K562 (cell line): ENCODE measurements at regions not wholly inside any gene's neighbourhood (a gene's known extent, or its start where the extent isn't known, plus 50 kb on each side); places are given as distances from the start of the nearest gene placed in this dataset.

Source experiments
- ATAC-seq: fragments of 200-7000 bp; cut with Tn5 transposase; 3 replicates; pipeline ENCODE4 v1.9.1; 2020; ENCODE audit warnings: moderate library complexity
- BruUV-seq: library from RNA; stranded (reverse); fragments of 400-500 nt; replicated peaks from 2 replicates; lab custom pipeline; 2021; lab: Mats Ljungman, UMichigan
- CTCF ChIA-PET: fragments of 300-600 bp; formaldehyde crosslinking; extraction: SDS; loops from one replicate; lab custom pipeline; 2021; ENCODE audit warnings: low intra/inter-chr PET ratio; lab: Yijun Ruan, JAX
- POLR2A ChIA-PET: fragments of 300-600, 350-650 bp; sonication (Branson Sonifier 250); formaldehyde crosslinking; extraction: SDS; loops from one replicate; lab custom pipeline; 2021; ENCODE audit warnings: antibody characterized with exemption, inconsistent platforms; lab: Yijun Ruan, JAX
- DNase-seq, 4 experiments: peaks; one replicate each; pipeline versions ENCODE4 v3.0.0 to v3.0.0-alpha.2; 2011 to 2018; ENCODE audit warnings: low spot score in 3 of 4, mixed read lengths in 3 of 4; ENCODE audit errors: extremely low read depth in 1 of 4
- FAIRE-seq: peaks from 2 replicates; lab custom pipeline; 2011; peaks lifted over from hg19 to GRCh38; lab: Jason Lieb, UNC
- H2AFZ ChIP-seq: 2 replicates; pipeline ENCODE4 v1.6.0; 2011; ENCODE audit warnings: low read depth, low read length, control low read depth, inconsistent platforms
- H3K27ac ChIP-seq: fragments of 200-600 bp; 3 replicates; pipeline ENCODE4 v1.8.0; 2011; ENCODE audit warnings: low read depth, mild to moderate bottlenecking, control low read depth, inconsistent platforms, low read length, moderate library complexity, mixed read lengths; ENCODE audit errors: extremely low read depth
- H3K27me3 ChIP-seq, 2 experiments: fragments of 300-600 bp in 1 of 2; 2 replicates in 1 of 2; 3 replicates in 1 of 2; pipeline versions ENCODE4 v1.6.0 to v1.8.0; 2011; ENCODE audit warnings: inconsistent platforms in 2 of 2, low read length in 2 of 2, mild to moderate bottlenecking in 1 of 2, mixed read lengths in 1 of 2, moderate library complexity in 1 of 2; ENCODE audit not compliant: control insufficient read depth in 2 of 2, insufficient read depth in 2 of 2
- H3K36me3 ChIP-seq: fragments of 300-600 bp; 3 replicates; pipeline ENCODE4 v1.8.0; 2011; ENCODE audit warnings: mild to moderate bottlenecking, low read length, inconsistent platforms; ENCODE audit not compliant: control insufficient read depth, insufficient read depth
- H3K4me1 ChIP-seq, 2 experiments: fragments of 200-600 bp in 1 of 2; replicated peaks in 1 of 2; 2 replicates in 1 of 2; 3 replicates in 1 of 2; pipeline versions ENCODE4 v1.5.1 to v1.8.0; 2011; ENCODE audit warnings: inconsistent platforms in 2 of 2, low read length in 2 of 2, mild to moderate bottlenecking in 1 of 2, mixed read lengths in 1 of 2, moderate library complexity in 1 of 2; ENCODE audit not compliant: control insufficient read depth in 2 of 2, insufficient read depth in 2 of 2
- H3K4me2 ChIP-seq: 2 replicates; pipeline ENCODE4 v1.6.1; 2011; ENCODE audit warnings: low read length, control low read depth, inconsistent platforms, mixed read lengths; ENCODE audit not compliant: insufficient read depth
- H3K4me3 ChIP-seq: fragments of 200-600 bp; sonication (generic), shearing (Covaris generic); 2 replicates; pipeline ENCODE4 v1.5.1; 2016; ENCODE audit warnings: control low read depth, inconsistent platforms
- H3K79me2 ChIP-seq: fragments of 200-600 bp; 3 replicates; pipeline ENCODE4 v1.8.0; 2011; ENCODE audit warnings: low read length, inconsistent platforms; ENCODE audit not compliant: control insufficient read depth, insufficient read depth
- H3K9ac ChIP-seq, 2 experiments: 2 replicates each; pipeline versions ENCODE4 v1.6.0 to v1.6.1; 2011; ENCODE audit warnings: low read depth in 2 of 2, low read length in 2 of 2, control low read depth in 1 of 2, inconsistent platforms in 1 of 2, mild to moderate bottlenecking in 1 of 2, mixed read lengths in 1 of 2; ENCODE audit not compliant: insufficient read depth in 1 of 2
- H3K9me1 ChIP-seq: one replicate; pipeline ENCODE4 v1.6.0; 2011; ENCODE audit warnings: inconsistent platforms, mild to moderate bottlenecking, low read length, moderate library complexity; ENCODE audit not compliant: control insufficient read depth, insufficient read depth
- H3K9me3 ChIP-seq: replicated peaks from 2 replicates; pipeline ENCODE4 v1.5.1; 2011; ENCODE audit warnings: low read depth, low read length, inconsistent platforms; ENCODE audit not compliant: control insufficient read depth, insufficient read depth
- H4K20me1 ChIP-seq: replicated peaks from 2 replicates; pipeline ENCODE4 v1.6.1; 2011; ENCODE audit warnings: low read length, inconsistent platforms, mixed read lengths; ENCODE audit not compliant: control insufficient read depth, insufficient read depth
- BACH1 ChIP-seq: fragments of 200-800 bp; sonication (Bioruptor generic); IDR thresholded peaks from 2 replicates; pipeline ENCODE4 v1.6.1; 2016; ENCODE audit warnings: missing genetic modification characterization, missing compliant biosample characterization
- DDX20 ChIP-seq: fragments of 450-650 bp; IDR thresholded peaks from 2 replicates; pipeline ENCODE4 v1.6.1; 2016; ENCODE audit warnings: missing genetic modification characterization, low read depth, mild to moderate bottlenecking, missing compliant biosample characterization, moderate library complexity
- DEAF1 ChIP-seq: fragments of 450-650 bp; formaldehyde crosslinking; IDR thresholded peaks from 2 replicates; pipeline ENCODE4 v1.4.0; 2020; ENCODE audit warnings: mild to moderate bottlenecking, moderate library complexity
- FOXP1 ChIP-seq: sonication (generic); formaldehyde crosslinking; IDR thresholded peaks from 2 replicates; pipeline ENCODE4 v1.8.0; 2022; ENCODE audit warnings: mild to moderate bottlenecking, missing genetic modification reagents
- GATA2 ChIP-seq: sonication (generic); formaldehyde crosslinking; IDR thresholded peaks from 2 replicates; pipeline ENCODE4 v1.4.0; 2020; ENCODE audit warnings: mild to moderate bottlenecking, missing genetic modification reagents
- HEY1 ChIP-seq: fragments of 250-450 bp; sonication (Bioruptor Pico); IDR thresholded peaks from 2 replicates; pipeline ENCODE4 v1.5.0; 2020; ENCODE audit warnings: mild to moderate bottlenecking, moderate library complexity, borderline replicate concordance
- HMGXB4 ChIP-seq: sonication (generic); formaldehyde crosslinking; IDR thresholded peaks from 2 replicates; pipeline ENCODE4 v1.8.1; 2023; ENCODE audit warnings: mild to moderate bottlenecking, missing genetic modification reagents
- KAT7 ChIP-seq: sonication (generic); formaldehyde crosslinking; IDR thresholded peaks from 2 replicates; pipeline ENCODE4 v1.8.0; 2022; ENCODE audit warnings: missing genetic modification reagents, mild to moderate bottlenecking, borderline replicate concordance
- PHB2 ChIP-seq: fragments of 450-650 bp; IDR thresholded peaks from 2 replicates; pipeline ENCODE4 v1.6.1; 2017; ENCODE audit warnings: low read depth
- SREBF1 ChIP-seq: fragments of 150-350 bp; IDR thresholded peaks from 2 replicates; pipeline ENCODE4 v1.6.1; 2014; ENCODE audit warnings: antibody characterized with exemption, low read depth, low read length, borderline replicate concordance
- TFAM ChIP-seq: fragments of 250-450 bp; sonication (Bioruptor Pico); conservative IDR thresholded peaks from 2 replicates; pipeline ENCODE4 v1.5.0; 2021; ENCODE audit warnings: mild to moderate bottlenecking, moderate library complexity
- ZBTB12 ChIP-seq: fragments of 250-450 bp; sonication (Bioruptor Pico); IDR thresholded peaks from 2 replicates; pipeline ENCODE4 v1.4.0; 2020
- ZNF766 ChIP-seq: fragments of 200-800 bp; sonication (Bioruptor generic); conservative IDR thresholded peaks from 2 replicates; pipeline ENCODE4 v1.6.1; 2016; ENCODE audit warnings: missing genetic modification characterization, missing compliant biosample characterization
- WGBS: fragments of 100-300 bp; shearing (Covaris generic); methylation state at CpG from one replicate; pipeline ENCODE4 v1.1.6; 2016; ENCODE audit warnings: low coverage, mixed read lengths; ENCODE audit not compliant: insufficient coverage; ENCODE audit errors: missing lambda C conversion rate; 5-methylcytosine and 5-hydroxymethylcytosine counted together
- in situ Hi-C: fragments of 300-500 bp; cut with MboI; formaldehyde crosslinking; loops from 4 replicates; pipeline ENCODE4 v1.15.0; 2018; ENCODE audit warnings: inconsistent platforms, mixed read lengths
- intact Hi-C: fragments of 100-400 bp; cut with micrococcal nuclease; formaldehyde crosslinking; loops from 2 replicates; pipeline ENCODE4 v1.14.2; 2022

GRCh38 chrX:69085826-69086225 is 79.4 kb downstream of the PJA1 start (continued):
- TF ChIP-seq ZBTB12 (CRISPR knock-in tag), result no peak
- TF ChIP-seq HMGXB4 (CRISPR knock-in tag), result no peak
- no peak for TF ChIP-seq KAT7 (CRISPR knock-in tag)
- TF ChIP-seq SREBF1, result no peak
- TF ChIP-seq GATA2 (CRISPR knock-in tag), result no peak
- TF ChIP-seq, all 486 proteins: peak for 0

GRCh38 chrX:69085151-69085550 is 80.1 kb downstream of the PJA1 start:
- POLR2A ChIA-PET, result no interaction called here
- H3K4me3 ChIP-seq, result no peak overlapping the region
- BruUV-seq, result no TSS peak
- H3K4me2 ChIP-seq, result no peak overlapping the region
- FAIRE-seq, result no peak
- H3K36me3 ChIP-seq, result no peaks in the 10 kb centered on the region
- H3K9me3 ChIP-seq, result no peaks in the 10 kb centered on the region
- H4K20me1 ChIP-seq, result no peaks in the 10 kb centered on the region
- 20% methylated on average over 1 of the region's 1 CpG for WGBS
- in situ Hi-C loops, result loop anchor here (10.0 kb wide), 1 partner anchor 130 kb away; no protein-coding TSS in a partner anchor
- peaks cover 0 to 13% of the 10 kb centered on the region in 2 experiments; a peak in 3 of 5 replicates for H3K4me1 ChIP-seq
- no peak overlapping the region for H2AFZ ChIP-seq
- TF ChIP-seq ZNF766, result no peak
- no peak for TF ChIP-seq PHB2
- TF ChIP-seq BACH1, result no peak
- TF ChIP-seq FOXP1 (CRISPR knock-in tag), result no peak
- TF ChIP-seq HEY1 (CRISPR knock-in tag), result no peak
- no peak for TF ChIP-seq DEAF1
- no peak for TF ChIP-seq DDX20 (tag)
- no peak for TF ChIP-seq TFAM (CRISPR knock-in tag)
- TF ChIP-seq, all 486 proteins: peak for 0
- no peaks in the 10 kb centered on the region for H3K79me2 ChIP-seq
- no peak for ATAC-seq
- no peak overlapping the region for H3K9ac ChIP-seq
- no peak overlapping the region for H3K27ac ChIP-seq
- DNase-seq, result no peak
- H3K9me1 ChIP-seq, result no peaks in the 10 kb centered on the region
- intact Hi-C loops, result no loop called here
- CTCF ChIA-PET, result no interaction called here
- H3K27me3 ChIP-seq, result no peaks in the 10 kb centered on the region; a peak in 2 of 5 replicates
